ENCODE measurements at regions not wholly inside any gene's neighbourhood (a gene's known extent, or its start where the extent isn't known, plus 50 kb on each side); places are given as distances from the start of the nearest gene placed in this dataset.
"Not testable (repeated sequence)": the region's sequence is repeated elsewhere in the genome, so short reads cannot be mapped to it uniquely, and the experiment has no call there.

GRCh38 chr9:113665756-113666155, 202.2 kb downstream of the RGS3 start:
- no peak for DNase-seq

GRCh38 chr9:113668061-113668460, 204.5 kb downstream of the RGS3 start:
- DNase-seq, result no peak

GRCh38 chr9:113669522-113670115, 206.1 kb downstream of the RGS3 start:
- no peak for DNase-seq

GRCh38 chr9:113673726-113674125, 202.4 kb upstream of the ZNF618 start:
- peak; percentile 31 for DNase-seq

GRCh38 chr9:113674436-113674835, 201.7 kb upstream of the ZNF618 start:
- no peak for DNase-seq

- DNase-seq, result no peak
These were observed 200.6 kb upstream of the ZNF618 start for GRCh38 chr9:113675475-113675941.

GRCh38 chr9:113677057-113677456, 199.1 kb upstream of the ZNF618 start:
- no peak for DNase-seq

- DNase-seq, result no peak
These were observed 198.5 kb upstream of the ZNF618 start for GRCh38 chr9:113677569-113677968.

- DNase-seq, result no peak
These were observed 197.8 kb upstream of the ZNF618 start for GRCh38 chr9:113678119-113678858.

GRCh38 chr9:113678859-113679256, 197.3 kb upstream of the ZNF618 start:
- no peak for DNase-seq

GRCh38 chr9:113682297-113682771, 193.8 kb upstream of the ZNF618 start:
- DNase-seq, result peak; percentile 36

GRCh38 chr9:113685636-113686035, 190.5 kb upstream of the ZNF618 start:
- DNase-seq, result not testable (repeated sequence)

- DNase-seq, result no peak
These were observed 188.9 kb upstream of the ZNF618 start for GRCh38 chr9:113687107-113687679.

GRCh38 chr9:113687680-113688371, 188.3 kb upstream of the ZNF618 start:
- peak; percentile 6 for DNase-seq

GRCh38 chr9:113690055-113690740, 185.9 kb upstream of the ZNF618 start:
- no peak for DNase-seq

- no peak for DNase-seq
These were observed 183.9 kb upstream of the ZNF618 start for GRCh38 chr9:113692256-113692655.

- no peak for DNase-seq
These were observed 181.2 kb upstream of the ZNF618 start for GRCh38 chr9:113694912-113695311.

- DNase-seq, result no peak
These were observed 180.7 kb upstream of the ZNF618 start for GRCh38 chr9:113695440-113695851.

- no peak for DNase-seq
These were observed 180.2 kb upstream of the ZNF618 start for GRCh38 chr9:113695901-113696300.

- no peak for DNase-seq
These were observed 174.0 kb upstream of the ZNF618 start for GRCh38 chr9:113701774-113702755.

GRCh38 chr9:113705306-113705927, 170.7 kb upstream of the ZNF618 start:
- DNase-seq, result no peak
